ENCODE measurements at regions not wholly inside any gene's neighbourhood (a gene's known extent, or its start where the extent isn't known, plus 50 kb on each side); places are given as distances from the start of the nearest gene placed in this dataset.
"Not testable (repeated sequence)": the region's sequence is repeated elsewhere in the genome, so short reads cannot be mapped to it uniquely, and the experiment has no call there.

DNA sequence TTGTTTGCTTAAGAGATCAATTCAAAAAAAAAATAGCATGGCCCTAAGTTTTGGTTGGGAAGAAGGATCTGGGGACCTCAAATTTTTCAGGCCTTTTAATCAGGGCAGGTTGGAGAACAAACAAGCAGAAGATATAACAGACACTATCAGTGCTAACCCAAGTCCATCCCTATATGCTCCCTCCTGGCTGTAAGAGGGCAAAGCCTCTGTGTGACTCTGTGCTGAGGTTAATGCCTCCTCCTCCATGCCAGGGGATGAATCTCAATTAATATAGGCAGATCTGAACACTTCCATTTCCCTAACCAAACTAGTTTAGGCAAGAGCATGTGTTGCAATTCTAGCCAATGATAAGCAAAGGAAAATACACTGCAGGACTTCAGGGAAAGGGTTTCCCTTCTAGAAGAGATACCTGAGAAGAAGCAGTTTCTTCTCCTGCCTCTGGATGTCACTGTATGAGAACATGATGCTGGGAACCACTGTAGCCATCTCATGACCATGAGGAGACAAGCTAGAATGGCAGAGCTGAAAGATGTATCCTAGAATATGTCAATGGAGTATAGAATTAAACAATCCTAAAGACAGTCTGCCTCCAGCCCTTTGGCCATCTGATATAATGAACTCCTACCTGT, 76.0 kb downstream of the CHD9NB start:
- DNase-seq (ENCODE audit: low read depth in 4 of 4, low spot score in 3 of 4), result no peak

DNA sequence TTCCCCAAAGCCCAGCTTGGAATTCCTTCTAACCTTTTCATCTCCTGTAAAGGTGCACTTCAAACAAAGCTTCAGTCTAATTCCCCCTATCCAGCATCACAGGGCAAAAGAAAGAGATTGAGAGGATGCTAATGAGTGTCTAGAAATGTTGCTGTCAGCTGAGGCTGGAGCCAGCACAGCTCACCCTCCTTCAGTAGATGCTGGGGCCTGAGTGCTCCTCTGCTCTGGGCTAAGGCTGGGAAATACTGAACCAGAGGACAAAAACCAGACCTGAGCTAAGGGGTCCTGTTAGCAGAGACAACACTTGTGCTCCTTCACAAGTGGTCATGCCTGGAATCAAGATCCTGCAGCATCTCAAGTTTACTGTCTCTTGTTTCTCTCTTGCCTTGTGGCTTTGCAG, 85.0 kb downstream of the CHD9NB start:
- DNase-seq (ENCODE audit: low read depth in 4 of 4, low spot score in 3 of 4), result no peak

DNA sequence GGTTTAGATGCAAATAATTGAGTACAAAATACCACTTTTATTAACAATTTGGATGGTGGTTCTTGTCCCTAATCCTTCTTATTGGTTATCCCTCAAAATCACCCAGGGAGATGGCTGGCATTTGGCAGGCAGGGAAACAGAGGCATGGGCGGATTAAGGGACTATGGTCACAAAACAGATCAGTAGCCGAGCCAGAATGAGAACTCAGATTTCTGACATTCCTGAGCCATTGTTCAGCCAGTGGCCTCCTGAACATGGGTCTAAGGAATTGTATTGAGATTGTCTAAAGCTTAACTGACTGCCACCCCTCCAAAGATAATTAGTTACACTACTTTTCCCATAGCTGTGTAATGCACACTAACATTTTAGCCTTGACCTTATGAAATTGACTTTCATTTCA, 88.4 kb downstream of the CHD9NB start:
- no peak for DNase-seq (ENCODE audit: low read depth in 4 of 4, low spot score in 3 of 4)

DNA sequence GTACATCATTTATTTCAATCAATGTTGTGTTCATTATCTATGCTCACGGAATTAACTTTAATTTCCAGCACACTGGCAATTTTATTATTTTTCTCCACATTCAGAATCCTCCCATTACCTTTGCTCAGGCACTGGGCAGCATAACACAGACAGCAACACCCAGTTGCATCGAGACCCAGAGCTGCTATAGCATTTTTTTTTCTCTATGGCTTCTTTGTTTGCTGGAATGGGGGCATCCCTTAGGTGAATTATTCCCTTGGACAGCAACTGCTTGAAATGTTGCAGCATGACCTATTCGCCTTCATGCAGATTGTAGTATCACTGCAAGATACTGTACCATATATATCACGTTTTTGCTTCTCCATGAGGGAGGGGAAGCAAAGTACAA, 88.8 kb downstream of the CHD9NB start:
- no peak for DNase-seq (ENCODE audit: low read depth in 4 of 4, low spot score in 3 of 4)

DNA sequence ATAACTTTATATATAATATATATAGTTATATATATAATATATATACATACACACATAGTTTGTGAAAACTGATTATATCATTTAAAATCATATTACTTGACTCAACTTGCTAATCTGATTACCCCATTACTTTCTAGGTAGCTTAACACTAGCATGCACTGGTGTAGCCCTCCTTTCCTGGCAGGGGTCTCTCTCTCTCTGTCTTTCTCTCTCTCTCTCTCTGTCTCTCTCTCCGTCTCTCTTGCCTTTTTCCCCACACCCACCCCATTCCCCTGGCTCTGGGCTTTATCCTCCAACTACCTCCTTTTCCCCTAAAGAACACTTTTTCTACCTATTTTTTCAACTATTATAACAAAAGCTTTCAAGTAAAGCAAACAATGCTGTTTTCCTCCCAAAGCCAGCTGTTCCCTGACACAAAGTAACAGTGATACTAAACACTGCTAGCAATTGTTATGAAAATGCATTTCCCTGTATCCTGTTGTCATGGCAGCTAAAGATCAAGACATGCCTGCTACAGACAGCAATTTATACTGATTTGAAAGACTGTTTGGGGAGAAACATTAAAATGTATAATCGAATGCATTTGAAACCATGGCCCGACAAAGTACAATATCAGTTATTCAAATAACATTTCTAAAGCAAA, 89.4 kb downstream of the CHD9NB start:
- no peak for DNase-seq (ENCODE audit: low read depth in 4 of 4, low spot score in 3 of 4)

DNA sequence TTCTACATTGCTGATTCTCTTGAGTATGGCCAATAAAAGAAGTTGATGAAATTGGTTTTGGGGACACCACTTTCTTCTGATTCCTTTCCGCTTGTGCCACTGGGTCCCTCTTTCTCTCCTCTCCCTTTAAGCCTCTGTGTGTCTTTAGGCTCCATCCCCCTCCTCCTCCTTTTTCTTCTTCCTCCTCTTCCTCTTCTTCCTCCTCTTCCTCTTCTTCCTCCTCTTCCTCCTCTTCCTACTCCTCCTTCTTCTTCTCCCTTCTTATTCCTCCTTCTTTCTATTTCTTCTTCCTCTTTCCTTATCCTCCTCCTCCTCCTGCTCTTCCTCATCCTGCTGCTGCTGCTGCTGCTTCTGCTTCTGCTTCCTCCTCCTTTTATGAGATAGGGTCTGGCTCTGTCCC, 93.7 kb downstream of the CHD9NB start:
- DNase-seq (ENCODE audit: low read depth in 4 of 4, low spot score in 3 of 4), result no peak

GRCh38 chr16:52957199-52957598, 95.5 kb downstream of the CHD9NB start:
- no peak for DNase-seq (ENCODE audit: low read depth in 4 of 4, low spot score in 3 of 4)

GRCh38 chr16:52956044-52956443, 96.7 kb downstream of the CHD9NB start:
- DNase-seq (ENCODE audit: low read depth in 4 of 4, low spot score in 3 of 4), result no peak

- DNase-seq (ENCODE audit: low read depth in 4 of 4, low spot score in 3 of 4), result no peak
Observed at GRCh38 chr16:52953215-52953614, 99.5 kb downstream of the CHD9NB start.

- DNase-seq (ENCODE audit: low read depth in 4 of 4, low spot score in 3 of 4), result no peak
Observed at GRCh38 chr16:52948946-52949345, 103.8 kb downstream of the CHD9NB start.

DNA sequence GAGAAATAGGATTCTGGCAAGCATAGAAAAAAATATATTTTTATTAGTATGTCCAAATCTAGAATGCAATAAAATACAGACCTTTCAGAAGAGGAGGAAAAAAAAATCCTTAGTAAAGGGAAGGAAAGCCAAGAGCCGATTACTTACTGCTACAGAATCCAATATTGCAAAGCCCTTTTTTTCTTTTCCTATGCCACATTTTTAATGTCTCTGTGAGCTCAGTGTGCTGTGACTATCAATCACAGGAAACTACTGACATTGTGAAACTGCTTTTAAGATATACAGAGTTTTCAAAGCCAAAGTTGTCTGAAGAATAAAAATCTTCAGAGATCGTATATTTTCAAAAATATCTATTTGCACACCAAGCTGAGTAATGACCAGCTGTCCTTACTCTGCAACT, 120.4 kb downstream of the CHD9NB start:
- DNase-seq (ENCODE audit: low read depth in 4 of 4, low spot score in 3 of 4), result no peak

DNA sequence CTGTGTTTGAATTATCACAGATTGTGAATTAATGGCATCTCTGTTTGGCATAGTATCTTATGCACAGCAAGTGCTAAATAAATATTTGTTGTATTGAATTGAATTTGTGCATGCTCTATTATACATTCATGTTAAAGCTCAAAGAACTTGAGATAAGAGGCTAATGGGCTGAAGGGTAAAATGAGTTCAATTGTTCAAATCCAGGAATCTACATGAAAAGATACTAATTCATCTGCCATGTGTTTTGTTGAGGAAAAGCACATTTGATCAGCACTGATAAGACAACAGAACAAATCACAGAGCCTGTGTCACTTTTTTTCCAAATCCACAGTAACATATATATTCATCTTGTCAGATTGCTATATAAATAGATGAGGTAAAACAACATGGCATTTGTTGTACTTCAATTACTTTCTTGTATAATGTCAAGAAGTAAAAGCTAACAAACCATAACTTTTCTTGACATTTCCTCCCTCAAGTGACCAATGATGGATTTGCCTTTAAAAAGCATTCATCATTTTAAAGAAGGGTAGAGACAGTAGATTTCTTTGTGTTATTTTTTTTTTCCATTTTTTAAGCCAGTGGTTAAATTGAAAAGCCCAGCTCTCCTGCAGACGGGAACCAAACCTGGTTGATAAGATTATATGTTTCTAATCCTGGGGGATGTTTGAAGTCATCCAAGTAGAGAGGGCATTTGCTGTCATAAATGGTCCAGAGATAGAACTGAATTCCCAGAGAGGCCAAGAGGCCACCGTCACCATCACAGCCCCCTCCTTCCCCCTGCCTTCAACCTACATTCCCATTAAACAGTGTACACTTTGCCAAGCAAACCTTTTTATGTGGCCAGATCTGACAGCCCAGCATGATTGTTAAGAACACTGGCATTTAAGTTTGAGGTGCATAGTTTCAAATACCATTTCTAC, 123.0 kb downstream of the CHD9NB start:
- DNase-seq (ENCODE audit: low read depth in 4 of 4, low spot score in 3 of 4), result no peak

DNA sequence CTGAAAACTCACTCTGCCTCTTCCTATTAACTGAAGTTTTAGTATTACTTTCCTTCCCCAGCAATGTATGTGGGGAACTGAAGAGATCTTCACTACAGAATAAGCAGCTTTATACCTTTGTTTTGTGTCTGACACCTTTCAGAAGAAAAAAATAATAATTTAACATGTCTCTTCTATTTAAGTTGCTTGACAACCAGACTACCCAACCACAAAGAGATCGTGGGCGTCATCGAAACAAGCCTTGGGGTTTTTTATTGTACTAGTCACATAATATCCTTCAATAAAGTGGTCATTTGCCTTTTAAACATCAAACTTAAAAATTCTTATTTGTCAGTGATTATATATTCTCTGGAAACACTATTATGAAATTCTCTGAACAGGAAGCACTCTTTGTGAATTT, 123.7 kb downstream of the CHD9NB start:
- DNase-seq (ENCODE audit: low read depth in 4 of 4, low spot score in 3 of 4), result no peak

GRCh38 chr16:52925143-52925542, 127.6 kb downstream of the CHD9NB start:
- no peak for DNase-seq (ENCODE audit: low read depth in 4 of 4, low spot score in 3 of 4)

DNA sequence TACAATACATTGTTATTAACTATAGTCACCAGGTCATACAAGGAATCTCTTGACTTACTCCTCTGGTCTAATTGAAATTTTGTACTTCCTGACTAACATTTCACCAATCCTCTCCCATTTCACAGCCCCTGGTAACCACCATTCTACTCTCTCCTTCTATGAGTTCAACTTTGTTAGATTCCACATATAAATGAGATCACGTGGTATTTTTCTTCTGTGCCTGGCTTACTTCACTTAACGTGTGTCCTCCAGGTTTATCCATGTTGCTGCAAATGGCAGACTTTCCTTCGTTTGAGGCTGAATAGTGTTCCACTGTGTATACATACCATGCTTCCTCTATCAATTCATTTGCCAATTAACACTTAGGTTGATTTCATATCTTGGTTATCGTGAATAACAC, 128.5 kb downstream of the CHD9NB start:
- no peak for DNase-seq (ENCODE audit: low read depth in 4 of 4, low spot score in 3 of 4)

DNA sequence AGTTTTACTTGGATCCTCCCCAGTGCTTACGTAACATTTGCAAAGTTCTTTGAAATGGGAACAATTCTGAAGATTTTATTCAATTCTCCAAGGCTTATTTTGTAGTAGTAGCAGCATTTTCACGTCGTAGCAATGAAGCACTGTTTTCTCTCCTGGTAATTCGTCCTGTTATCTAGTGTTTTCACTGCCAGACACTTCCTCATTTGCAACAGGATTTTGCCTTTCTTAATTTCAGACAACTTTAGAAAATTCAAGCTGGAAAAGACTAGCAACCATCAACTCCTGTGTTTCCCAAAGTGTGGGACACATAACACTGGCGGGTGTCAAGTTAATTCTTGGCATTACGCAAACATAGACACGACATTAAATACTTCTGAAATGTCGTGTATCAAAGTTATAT, 131.6 kb downstream of the CHD9NB start:
- no peak for DNase-seq (ENCODE audit: low read depth in 4 of 4, low spot score in 3 of 4)

- no peak for DNase-seq (ENCODE audit: low read depth in 4 of 4, low spot score in 3 of 4)
Observed at GRCh38 chr16:52920331-52920730, 132.4 kb downstream of the CHD9NB start.

DNA sequence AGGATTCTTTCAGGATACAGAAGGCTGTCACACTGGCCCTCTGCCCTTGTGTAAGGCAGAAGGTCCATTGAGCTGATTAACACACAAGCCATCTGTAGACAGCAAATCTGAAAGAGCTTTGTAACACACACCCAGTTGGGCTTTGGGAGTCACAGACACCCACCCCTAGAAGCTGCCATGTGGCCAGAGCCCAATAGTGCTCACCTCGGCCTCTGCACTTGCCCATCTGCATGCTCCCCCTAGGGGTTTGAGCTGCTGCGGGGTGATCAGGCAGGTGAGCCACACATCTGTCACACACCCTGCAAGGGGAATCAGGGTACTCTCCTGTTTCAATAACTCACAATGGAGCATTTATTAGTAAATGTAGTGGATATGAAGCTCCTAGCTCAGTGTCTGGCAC, 138.3 kb downstream of the CHD9NB start:
- DNase-seq (ENCODE audit: low read depth in 4 of 4, low spot score in 3 of 4), result no peak

DNA sequence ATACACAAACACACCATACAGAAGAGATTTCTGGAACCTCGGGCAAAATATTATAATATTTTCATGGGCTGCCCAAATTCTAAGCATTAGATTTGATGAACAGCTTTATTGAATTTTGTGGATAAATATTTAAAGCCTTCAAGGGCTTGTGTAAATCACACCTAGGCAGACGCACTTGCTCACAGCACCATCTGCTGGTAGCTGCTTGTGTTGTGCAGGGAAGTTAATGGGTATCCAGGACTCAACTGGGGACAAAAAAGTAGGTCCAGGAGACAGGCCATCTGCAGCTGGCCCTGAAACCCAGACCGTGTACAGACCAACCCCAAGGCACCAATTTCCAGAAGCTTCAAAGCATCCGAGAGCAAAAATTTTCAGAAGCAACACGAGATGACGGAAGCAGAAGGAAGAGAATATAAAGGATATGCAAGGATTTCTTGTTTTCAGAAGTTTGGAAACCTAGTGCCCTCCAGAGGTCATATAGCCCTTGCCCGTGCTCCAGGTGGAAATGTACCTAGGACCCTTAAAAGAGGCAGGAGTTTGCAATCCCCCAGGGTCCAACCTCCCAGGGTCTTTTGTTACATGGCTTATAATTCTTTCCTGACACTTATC, 140.0 kb downstream of the CHD9NB start:
- DNase-seq (ENCODE audit: low read depth in 4 of 4, low spot score in 3 of 4), result peak; percentile 37 to 48 (median 42)

DNA sequence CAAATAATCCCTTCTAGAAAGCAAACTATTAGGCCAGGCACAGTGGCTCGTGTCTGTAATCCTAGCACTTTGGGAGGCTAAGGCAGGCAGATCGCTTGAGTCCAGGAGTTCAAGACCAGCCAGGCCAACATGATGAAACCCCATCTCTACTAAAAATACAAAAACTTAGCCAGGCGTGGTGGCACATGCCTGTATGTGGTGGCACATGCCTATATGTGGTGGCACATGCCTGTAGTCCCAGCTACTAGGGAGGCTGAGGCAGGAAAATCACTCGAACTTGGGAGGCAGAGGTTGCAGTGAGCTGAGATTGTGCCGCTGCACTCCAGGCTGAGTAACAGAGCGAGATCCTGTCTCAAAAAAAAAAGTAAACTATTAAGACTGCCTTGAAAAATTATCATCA, 144.6 kb downstream of the CHD9NB start:
- not testable (repeated sequence) for DNase-seq (ENCODE audit: low read depth in 4 of 4, low spot score in 3 of 4)

DNA sequence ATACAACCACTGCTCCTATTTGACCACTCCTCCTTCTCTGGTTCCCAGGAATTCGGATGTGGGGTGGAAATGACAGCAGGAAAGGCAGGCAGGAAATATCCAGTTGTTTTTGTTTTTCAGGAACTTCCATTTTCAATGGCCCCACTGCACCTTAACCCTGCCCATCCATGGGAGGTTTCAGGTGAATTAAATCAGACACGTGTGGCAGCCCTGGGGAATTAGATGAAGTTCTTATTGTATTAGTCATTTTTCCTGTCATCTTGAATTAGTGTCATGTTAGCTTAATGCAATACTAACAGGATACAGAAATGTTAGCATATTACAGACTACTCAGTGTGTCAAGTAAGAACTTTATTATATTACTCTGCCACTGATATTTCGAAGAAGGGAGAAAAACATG, 146.4 kb downstream of the CHD9NB start:
- DNase-seq (ENCODE audit: low read depth in 4 of 4, low spot score in 3 of 4), result no peak

Data from right renal pelvis (tissue), 4 donors.